ENCODE measurements at regions not wholly inside any gene's neighbourhood (a gene's known extent, or its start where the extent isn't known, plus 50 kb on each side); places are given as distances from the start of the nearest gene placed in this dataset.
"Not testable (repeated sequence)": the region's sequence is repeated elsewhere in the genome, so short reads cannot be mapped to it uniquely, and the experiment has no call there.

DNA sequence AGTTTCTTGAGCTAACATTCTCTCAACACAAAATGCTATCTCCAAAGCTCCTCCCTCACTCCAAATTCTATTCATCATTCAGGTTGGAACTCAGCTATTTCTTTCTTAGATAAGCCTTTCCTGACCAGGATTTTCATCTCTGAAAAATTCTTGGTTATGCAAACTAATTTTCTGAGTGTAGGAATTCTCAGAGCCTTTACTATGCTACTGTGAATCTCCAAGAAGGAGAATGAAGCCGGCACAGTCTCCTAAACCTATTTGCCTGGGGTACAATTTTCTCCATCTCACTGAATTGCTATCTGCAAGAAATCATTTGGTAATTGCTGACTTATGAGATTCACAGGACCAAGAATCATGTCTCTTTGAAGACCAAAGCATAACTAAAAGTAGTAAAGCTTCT, 325.9 kb upstream of the ESRRG start:
- intact Hi-C loops (cut with micrococcal nuclease), result no loop called here

DNA sequence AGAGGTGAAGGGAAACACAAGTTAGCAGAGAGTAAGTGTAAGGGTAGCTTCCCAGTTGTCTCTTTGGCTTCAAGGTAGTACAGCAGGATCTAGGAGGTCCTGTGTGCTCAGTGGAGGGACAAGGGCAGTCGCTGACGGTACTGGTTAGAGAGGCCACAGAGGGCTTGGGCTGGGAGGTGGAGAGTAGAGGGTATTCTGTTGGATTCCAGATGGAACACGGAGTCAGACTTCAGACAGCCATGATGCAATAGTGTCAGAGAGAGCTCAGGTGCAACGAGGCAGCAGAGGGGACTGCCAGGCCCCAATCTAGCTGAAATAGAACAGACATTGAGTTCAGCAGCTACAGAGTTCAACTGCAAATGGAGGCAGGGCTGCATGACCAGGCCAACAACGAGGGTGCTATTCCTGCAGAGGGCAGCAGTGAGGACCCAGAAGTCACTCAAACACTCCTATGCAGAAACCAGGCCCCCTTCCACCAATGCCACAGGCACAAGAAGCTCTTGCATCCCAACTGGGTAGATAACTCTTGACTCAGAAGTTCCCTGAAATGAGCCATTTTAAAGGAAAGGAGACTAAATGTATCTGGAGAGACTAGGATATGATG, 325.0 kb upstream of the ESRRG start:
- intact Hi-C loops (cut with micrococcal nuclease), result no loop called here

DNA sequence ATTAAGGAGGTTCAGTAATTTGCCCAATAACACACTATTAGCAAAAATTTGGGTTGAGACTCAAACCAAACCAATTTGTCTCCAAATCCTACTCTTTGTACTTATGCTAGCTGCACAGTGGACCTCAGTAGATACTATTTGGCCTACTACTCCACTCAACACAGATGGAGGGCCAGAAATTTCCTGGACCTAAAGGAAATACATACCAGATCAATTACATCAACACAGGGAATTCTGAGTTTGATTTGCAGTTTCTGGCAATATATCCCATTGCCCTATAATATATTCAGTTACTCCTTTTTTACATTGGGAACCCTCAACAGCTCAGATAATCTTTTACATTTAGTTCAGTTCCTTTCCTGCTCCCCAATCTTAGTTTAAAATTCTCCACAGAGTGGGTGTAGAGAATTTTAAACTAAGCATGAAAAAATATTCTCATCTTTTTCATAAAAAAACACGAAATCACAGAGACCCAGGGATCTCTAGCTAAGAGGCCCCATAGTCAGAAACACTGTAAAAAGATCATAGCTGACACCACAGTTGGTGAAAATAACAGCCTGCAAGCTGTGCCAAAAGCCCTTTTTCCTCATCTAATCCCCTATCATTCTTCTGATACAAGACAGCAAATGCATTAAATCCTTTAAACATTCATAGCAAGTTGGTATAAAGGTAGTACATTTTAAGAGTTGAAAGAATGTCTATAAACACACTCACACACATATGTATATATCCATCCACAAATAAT, 317.7 kb upstream of the ESRRG start:
- intact Hi-C loops (cut with micrococcal nuclease), result no loop called here

DNA sequence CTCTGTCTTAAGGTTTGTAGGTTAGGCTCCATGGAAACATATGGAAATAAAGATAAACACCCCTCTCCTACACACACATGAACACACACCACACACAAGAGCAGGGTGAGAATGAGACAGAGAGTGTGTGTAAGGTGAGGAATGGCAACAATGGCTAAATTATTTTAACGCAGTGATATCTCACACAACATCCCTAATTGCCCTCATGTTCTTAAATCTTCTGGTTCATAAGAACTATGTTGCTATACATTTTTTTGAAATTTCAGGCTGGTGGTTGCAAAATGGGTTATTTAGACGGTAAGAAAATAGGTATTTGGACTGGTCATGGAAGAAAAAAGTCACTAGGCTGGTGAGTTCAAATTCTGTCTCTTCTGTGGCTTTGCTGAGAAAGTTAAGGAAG, 316.7 kb upstream of the ESRRG start:
- intact Hi-C loops (cut with micrococcal nuclease), result no loop called here

DNA sequence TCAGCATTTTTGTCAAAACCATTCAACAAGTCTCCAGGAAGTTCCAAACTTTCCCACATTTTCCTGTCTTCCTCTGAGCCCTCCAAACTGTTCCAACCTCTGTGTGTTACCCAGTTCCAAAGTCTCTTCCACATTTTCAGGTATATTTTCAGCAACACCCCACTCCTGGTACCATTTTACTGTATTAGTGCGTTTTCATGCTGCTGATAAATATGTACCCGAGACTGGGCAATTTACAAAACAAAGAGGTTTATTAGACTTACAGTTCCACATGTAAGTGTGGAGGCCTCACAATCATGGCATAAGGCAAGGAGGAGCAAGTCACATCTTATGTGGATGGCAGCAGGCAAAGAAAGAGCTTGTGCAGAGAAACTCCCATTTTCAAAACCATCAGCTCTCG, 315.9 kb upstream of the ESRRG start:
- intact Hi-C loops (cut with micrococcal nuclease), result not testable (repeated sequence)

DNA sequence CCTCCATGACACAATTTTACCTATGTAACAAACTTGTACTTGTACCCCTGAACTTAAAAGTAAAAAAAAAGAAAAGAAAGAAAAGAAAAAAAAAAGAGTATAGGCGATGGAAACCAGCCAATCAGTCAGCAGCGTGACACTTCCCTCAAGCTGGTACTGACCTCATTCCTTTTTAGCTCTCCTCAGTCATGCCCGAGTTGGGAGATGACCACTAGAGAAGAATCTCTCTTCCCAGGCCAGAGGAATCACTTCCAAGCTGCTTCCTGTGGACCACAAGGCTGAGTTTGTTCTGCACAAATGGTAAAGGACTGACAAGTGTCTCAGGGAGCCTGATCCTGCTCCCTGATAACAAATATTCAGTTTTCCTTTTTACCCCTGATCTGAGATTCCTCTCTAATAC, 313.5 kb upstream of the ESRRG start:
- intact Hi-C loops (cut with micrococcal nuclease), result no loop called here

DNA sequence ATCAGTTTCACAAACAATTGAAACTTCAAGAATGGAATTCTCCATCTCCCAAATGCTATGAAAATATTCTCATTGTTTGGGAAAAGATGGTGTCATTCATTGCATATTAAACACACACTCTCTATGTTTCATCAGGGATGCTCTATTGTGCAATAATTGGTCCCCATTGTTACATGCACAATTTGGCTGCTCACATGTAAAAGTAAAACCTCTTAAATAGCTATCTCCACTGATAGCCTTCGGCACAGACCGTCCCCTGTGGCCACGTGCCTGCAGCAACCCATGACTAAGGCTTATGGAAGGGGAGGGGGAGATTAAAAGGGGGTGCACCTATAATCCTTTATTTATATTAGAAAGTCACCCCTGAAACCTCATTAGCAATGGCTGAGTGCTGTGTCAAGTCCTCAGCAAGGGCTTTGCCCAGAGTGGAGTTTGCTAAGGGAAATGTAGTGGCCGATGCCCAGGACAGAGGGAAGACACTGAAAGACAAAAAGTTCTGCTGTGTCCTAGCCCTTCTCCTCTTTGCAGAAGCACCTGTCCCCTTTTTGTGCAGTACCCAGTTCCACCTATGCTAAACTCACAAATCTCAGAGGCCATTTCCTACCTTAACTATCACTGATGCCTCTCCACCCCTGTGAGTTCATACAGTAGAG, 309.6 kb upstream of the ESRRG start:
- intact Hi-C loops (cut with micrococcal nuclease), result no loop called here

DNA sequence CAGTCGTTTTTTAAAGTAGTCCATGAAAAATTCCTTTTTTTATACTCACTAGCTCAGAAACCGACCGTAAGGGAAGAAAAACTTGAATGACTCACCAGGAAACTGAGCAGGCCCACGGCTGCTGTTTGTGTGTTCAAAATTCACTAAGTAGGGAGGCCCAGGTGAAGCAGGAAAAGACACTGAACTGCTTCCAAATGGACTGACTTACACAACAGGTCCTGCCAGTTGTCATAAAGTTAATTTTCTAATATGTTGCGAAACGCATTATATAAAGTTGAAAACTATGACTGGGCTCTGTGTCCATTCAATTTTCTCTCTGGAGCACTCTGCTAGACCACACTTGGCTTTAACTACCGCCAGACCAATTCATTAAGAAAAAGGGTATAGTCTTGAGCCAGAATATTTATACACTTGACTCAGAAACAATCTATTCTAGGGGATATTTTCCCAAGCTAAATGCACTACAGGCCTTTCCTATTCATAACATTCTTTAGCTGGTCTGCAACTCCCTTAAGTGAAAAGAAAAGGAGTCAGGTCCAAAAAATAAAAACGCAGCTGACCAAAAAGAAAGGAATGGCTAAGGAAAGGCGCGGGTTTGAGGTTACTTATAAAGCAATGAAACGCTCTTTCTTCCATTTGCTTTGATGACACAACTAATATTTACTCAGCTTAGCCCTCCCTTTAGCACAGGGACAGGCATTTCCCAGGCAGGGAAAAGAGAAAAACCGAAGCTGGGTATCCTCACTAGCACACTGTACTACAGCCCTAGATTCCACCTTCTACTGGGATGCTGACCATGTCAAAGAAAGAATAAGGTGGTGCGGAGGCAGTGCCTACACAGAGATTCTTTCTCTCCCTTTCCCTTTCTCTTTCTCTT, 306.3 kb upstream of the ESRRG start:
- intact Hi-C loops (cut with micrococcal nuclease), result no loop called here

DNA sequence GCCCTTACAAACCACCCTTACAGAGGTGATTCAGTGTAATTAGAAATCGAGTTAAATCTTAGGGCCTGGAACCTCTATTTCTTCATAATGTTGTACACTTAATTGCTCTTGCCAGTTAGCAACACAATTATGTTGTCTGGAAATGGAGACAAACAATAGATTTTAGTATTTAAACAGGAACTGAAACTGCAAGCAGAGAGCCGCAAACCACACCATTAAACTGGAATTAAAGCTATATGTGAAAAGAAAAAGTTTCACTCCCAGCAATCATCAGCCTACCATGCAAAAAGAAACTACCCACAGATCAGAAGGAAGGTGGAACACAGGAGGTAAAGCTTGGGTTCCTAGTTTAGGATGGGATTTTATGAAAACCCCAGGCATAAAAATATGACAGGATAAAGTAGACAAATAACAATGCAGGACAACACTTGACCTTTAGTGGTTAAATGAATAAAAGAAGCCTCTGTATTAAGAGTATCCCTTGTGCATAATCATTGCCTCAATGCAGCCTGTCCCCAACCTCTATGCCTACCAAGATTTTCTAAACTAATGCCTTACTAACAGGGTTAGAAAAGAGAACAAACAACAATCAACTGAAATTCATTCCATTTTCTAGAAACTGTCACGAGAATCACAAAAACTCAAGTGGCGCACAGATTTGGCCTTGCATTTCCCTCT, 304.3 kb upstream of the ESRRG start:
- intact Hi-C loops (cut with micrococcal nuclease), result no loop called here

DNA sequence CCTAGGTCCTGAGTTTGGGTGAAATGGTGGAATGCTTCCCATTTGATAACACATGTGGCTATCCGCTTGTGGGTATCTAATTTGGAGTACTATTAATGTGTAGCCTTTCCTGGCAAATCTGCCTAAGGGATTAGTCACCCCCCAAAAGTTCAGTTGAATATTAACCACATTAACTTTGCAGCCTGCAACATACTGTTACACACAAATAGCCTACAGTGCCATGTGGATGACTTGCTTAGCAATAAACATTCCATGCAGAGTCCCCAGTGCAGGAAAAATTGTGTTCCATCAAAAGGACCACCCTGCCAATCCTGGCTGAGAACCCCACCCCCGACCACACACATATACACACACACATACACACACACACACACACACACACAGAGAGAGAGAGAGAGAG, 303.3 kb upstream of the ESRRG start:
- intact Hi-C loops (cut with micrococcal nuclease), result no loop called here

DNA sequence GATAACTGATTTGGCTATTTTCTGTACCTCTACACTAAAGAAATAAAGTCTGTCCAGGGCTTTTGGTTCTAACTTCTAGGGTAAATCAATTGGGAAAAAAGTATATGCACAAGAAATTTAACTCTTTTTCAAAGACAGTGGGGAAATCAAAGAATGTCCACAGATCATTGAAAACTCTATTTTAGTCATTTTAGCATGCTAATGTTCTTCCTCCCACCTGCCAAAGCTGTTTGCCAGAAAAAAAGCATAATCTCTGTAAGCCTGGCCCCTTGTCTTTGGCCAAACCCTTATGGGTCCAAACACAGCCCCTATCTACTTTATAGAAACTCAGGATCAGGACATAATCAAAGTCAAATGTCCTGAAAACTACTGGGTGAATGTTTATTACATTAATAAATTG, 302.2 kb upstream of the ESRRG start:
- intact Hi-C loops (cut with micrococcal nuclease), result no loop called here

DNA sequence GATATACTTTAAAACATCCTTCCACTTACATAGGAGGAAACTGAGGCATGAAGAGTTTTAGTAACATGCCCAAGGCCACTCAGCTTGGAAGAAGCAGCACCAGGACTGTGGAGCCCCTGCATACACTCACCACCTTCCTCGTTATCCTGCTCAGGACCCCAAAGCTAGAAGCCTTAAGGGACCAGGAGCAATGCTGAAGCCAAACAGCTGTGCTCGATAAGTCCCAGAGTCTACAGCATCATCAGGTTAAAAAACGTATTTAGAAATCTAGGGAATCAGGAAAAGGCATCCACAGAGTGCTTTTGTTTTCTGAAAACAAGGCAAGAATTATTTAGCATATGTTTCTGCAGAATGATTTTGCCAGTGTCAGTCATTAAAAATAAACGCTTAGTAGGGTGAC, 301.7 kb upstream of the ESRRG start:
- intact Hi-C loops (cut with micrococcal nuclease), result no loop called here

DNA sequence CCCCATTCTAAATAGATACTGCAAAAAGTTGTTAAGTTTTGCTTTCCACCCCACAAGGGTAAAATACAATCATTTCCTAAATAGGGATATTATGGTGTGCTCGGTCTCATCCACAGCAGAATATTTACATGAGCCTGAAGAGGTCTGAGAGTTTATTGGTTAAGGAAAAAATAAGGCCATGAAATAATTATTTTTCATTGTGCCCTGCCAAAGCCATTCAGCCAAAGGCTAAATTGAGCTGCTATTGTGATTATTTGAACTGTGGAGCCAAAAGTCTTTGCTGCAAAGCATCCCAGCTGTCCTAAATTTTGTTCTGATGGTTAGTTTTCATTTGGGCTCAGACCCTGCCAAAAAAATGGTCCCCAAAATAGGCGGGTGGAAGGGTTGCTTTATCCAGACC, 298.7 kb upstream of the ESRRG start:
- intact Hi-C loops (cut with micrococcal nuclease), result no loop called here

DNA sequence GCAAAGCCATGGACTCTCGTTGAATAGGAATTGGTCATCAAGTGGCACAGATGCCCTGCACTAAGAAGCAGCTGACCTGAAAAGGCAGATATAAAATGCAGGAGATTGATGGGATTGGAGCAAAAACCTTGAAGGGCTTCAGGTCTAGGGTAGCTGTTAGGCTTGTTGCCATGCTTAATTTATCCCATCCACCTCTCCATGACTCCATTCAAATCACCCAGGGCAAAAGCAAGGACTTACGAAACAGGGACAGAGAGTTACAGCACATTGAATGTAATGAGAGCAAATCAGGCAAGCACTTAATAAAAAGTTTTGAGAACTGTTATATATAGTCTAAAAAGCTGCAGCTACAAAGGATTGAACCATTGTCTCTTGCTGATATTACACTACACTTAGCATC, 298.2 kb upstream of the ESRRG start:
- intact Hi-C loops (cut with micrococcal nuclease), result no loop called here

DNA sequence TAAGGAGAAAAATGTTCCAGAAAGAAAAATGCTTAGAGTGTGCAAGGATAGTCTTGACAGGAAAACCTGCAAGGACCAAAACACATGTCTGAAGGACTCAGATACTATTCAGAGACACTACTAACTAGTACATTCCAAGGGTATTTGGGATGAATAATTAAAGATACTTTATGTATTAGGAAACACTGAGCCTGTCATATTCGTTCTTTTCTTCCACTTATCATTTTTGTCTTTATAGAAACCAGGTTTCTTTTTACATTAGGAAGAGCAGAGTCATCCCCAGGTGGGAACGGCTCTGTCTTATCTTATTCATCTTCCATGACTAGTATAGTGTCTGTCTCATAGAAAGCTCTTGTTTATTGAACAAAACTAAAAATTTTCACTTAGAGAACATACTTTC, 296.2 kb upstream of the ESRRG start:
- intact Hi-C loops (cut with micrococcal nuclease), result no loop called here

DNA sequence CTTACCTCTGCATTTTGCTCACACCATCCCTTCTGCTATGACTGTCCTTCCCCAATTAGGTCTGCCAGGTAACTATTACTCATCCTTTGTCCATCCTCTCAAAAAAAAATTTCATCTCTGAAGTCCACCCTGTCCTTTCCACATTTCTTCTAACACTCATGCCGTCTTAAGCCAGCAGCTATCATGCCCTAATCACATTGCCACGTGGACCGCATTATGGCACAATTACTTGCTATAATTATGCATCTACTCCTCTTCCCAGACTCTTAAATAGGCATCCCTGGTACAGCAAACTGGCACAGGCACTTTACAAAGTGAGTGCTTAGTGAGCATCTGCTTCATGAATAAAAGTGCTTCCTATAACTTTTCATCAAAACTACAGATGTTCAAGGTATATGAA, 295.4 kb upstream of the ESRRG start:
- intact Hi-C loops (cut with micrococcal nuclease), result no loop called here

DNA sequence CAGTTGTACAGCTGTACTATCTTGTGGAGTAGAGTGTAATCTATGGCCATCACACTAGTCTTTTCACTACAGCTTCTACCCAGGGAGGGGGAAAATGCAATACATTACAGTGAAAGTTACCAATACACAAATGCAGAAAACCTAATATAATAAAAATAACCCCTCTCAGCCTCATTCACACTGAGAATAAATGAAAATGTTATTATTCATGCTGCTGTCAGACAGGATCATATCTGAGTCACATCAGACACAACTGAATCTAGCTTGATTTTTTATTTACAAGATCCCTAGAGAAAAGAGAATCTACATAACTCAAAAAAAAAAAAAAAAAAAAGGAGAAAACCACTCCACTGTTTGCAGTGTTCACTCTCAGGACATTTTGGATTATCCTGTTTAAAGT, 293.9 kb upstream of the ESRRG start:
- intact Hi-C loops (cut with micrococcal nuclease), result no loop called here

DNA sequence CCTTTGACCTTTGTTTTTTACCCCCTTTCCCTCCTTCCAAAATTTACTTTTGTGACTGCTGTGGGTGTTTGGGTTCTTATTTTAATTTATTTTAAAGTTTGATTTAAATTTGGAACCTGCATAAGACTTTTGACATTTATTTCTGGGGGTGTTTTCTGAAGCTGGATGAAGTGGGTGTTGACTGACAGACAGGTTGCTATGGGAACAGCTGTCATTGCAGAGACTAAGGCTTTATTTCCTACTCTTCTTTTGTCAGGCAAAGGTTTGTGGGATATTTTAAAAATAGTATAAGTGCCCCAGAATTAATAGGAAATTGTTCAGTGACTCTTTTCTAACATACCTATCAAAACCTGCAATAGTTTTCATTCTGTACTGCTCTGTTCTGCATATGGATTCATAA, 290.8 kb upstream of the ESRRG start:
- intact Hi-C loops (cut with micrococcal nuclease), result no loop called here

DNA sequence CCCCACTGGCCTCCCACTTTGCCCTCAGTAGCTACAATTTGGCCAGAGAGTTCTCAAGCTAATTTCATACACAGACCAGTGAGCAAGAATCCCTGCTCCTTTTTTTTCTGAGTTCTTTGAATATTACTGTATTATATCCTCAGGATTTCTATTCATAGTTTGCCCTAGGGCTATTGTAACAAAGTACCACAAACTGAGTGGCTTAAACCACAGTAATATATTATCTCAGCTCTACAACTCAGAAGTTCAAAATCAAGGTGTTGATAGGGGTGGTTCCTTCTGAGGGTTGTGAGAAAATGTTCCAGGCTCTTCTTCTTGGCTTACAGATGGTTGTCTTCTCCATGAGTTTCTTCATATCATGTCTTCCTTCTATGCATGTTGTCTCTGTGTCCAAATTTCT, 289.4 kb upstream of the ESRRG start:
- intact Hi-C loops (cut with micrococcal nuclease), result no loop called here

DNA sequence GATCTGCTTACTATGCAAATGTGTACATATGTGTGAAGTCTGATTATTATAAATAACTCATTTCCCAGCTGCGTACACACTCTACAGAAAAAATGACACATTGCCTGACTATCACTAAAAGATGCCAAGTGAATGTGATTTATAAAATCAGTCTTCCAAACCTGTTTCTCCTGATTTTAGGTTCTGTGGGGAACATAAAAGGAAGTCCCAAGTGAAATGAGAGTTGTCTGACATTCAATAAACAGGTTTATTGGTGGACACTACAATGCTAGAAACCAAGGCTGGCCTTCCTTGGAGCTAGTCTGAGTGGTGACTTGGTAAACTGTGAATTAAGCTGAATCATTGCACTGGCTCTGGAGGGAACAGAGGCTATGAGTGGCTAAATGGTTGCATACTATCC, 287.9 kb upstream of the ESRRG start:
- intact Hi-C loops (cut with micrococcal nuclease), result no loop called here

DNA sequence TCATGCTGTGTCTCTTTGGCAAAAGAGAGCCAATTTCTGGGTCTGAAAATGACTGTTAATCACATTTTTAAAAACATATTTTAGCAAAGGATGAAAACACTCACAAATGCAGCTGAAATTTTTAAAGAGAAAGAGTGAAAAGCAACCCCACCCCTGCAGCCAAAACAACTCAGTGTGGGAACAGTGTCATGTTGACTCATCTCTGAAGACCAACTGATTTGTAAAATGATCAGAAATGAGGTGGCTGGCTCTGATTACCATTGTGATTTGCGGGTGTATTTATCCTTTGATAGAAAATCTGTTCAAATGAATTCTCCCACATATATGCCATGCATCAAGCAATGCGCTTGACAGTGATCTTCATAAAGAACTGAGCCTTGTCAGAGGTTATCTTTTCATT, 287.0 kb upstream of the ESRRG start:
- intact Hi-C loops (cut with micrococcal nuclease), result no loop called here

All from T-helper 1 cell treated with Interleukin-12 subunit alpha and Interleukin-12 subunit beta and Interleukin-4 antibody, amounts not matched to agents 30 ng/mL and 1 ng/mL, for 36 hours (primary cell).